Pancreas (tissue), 10 donors: ENCODE measurements at regions not wholly inside any gene's neighbourhood (a gene's known extent, or its start where the extent isn't known, plus 50 kb on each side); places are given as distances from the start of the nearest gene placed in this dataset.
A peak's percentile ranks its signal among the peaks of the same experiment; 100 is the strongest.

Source experiments
- ATAC-seq, 4 donors: fragments of 200-7000 bp; cut with Tn5 transposase; one replicate each; pipeline versions ENCODE4 v1.8.0 to v1.9.1; 2020; ENCODE audit warnings: mild to moderate bottlenecking in 4 of 4, moderate library complexity in 4 of 4
- DNase-seq, 6 donors: peaks; one replicate each; pipeline ENCODE4 v3.0.0-alpha.2; 2020
- FAIRE-seq: peaks from 2 replicates; lab custom pipeline; 2012; peaks lifted over from hg19 to GRCh38; lab: Jason Lieb, UNC
- H3K27ac ChIP-seq, 4 donors: fragments of 200-600 bp; sonication (generic); 1 replicate in 3 of 4; 2 replicates in 1 of 4; pipeline versions ENCODE4 v1.5.0 to v1.8.0; 2020
- H3K27me3 ChIP-seq, 4 donors: fragments of 200-600 bp; one replicate each; pipeline ENCODE4 v1.8.0; 2021
- H3K36me3 ChIP-seq, 3 donors: fragments of 200-600 bp; sonication (generic) in 1 of 3; one replicate each; pipeline versions ENCODE4 v1.5.0 to v1.8.0; 2020 to 2021
- H3K4me1 ChIP-seq, 3 donors: fragments of 200-600 bp; one replicate each; pipeline ENCODE4 v1.8.0; 2021
- H3K4me3 ChIP-seq, 4 donors: fragments of 200-600 bp; sonication (generic) in 2 of 4; one replicate each; pipeline versions ENCODE4 v1.5.0 to v1.8.0; 2020 to 2021
- H3K9me3 ChIP-seq, 4 donors: fragments of 200-600 bp; one replicate each; pipeline ENCODE4 v1.8.0; 2021
- CTCF ChIP-seq, 4 donors: fragments of 200-600 bp; sonication (generic) in 3 of 4; IDR thresholded peaks; one replicate each; pipeline versions ENCODE4 v1.5.0 to v1.8.0; 2021; ENCODE audit warnings: antibody characterized with exemption in 4 of 4
- WGBS, 2 donors: extraction: QIAGEN DNeasy Blood & Tissue Kit; methylation state at CpG; one replicate each; pipeline ENCODE4 v1.1.7; 2013; 5-methylcytosine and 5-hydroxymethylcytosine counted together
- intact Hi-C, 3 donors: fragments of 100-400 bp; cut with DNase I; formaldehyde crosslinking; loops; one replicate each; pipeline versions ENCODE4 v1.11.1 to v1.14.2; 2022
- donor health status: healthy with polysubstance abuse.
- donor health status: DM: no; HTN: no; CAD: no; lungs with moderate emphysema.
- donor health status: DM: no; HTN: no; CAD: no.
- donor health status: control.
- donor health status: control.
- donor health status: Bipolar disorder and iron deficiency.
- donor health status: DM: yes; HTN: yes; CAD: no.
- donor health status: DM: no; HTN: no; CAD: no.
- donor health status: DM: no; HTN: no; CAD: no.
- donor health status: DM: yes; HTN: yes; CAD: no.

GRCh38 chr9:95715868-95716435, 159.5 kb upstream of the ERCC6L2 start:
- intact Hi-C loops = loop anchor here in 1 of 3 donors (10.0 kb wide), 1 partner anchor 489 kb away; no protein-coding TSS in a partner anchor
- Histone ChIP-seq H3K4me3 (no peak overlapping the region), H3K9me3 (no peaks in the 10 kb centered on the region), H3K27ac (no peak overlapping the region), H3K36me3 (no peaks in the 10 kb centered on the region), H3K27me3 (no peaks in the 10 kb centered on the region), H3K4me1 (no peaks in the 10 kb centered on the region)
- DNase-seq = no peak
- WGBS, 2 donors = 62% methylated on average over 3 of the region's 3 CpGs
- FAIRE-seq = no peak
- ATAC-seq = no peak
- no peak for TF ChIP-seq CTCF (IDR thresholded peaks at IDR 0.05)

- no peaks in the 10 kb centered on the region for H3K4me1 ChIP-seq
- no peaks in the 10 kb centered on the region for H3K9me3 ChIP-seq
- intact Hi-C loops = loop anchor here in 1 of 3 donors (10.0 kb wide), 1 partner anchor 494 kb away; no protein-coding TSS in a partner anchor
- no peaks in the 10 kb centered on the region for H3K36me3 ChIP-seq
- 84% methylated on average over 8 of the region's 8 CpGs for WGBS, 2 donors
- no peak for ATAC-seq
- H3K27me3 ChIP-seq = no peaks in the 10 kb centered on the region
- no peak overlapping the region for H3K4me3 ChIP-seq
- FAIRE-seq = no peak
- TF ChIP-seq CTCF (IDR thresholded peaks at IDR 0.05) = no peak
- no peak overlapping the region for H3K27ac ChIP-seq
- DNase-seq = no peak
Observed at GRCh38 chr9:95710446-95710845, 165.0 kb upstream of the ERCC6L2 start.

GRCh38 chr9:95696701-95697100, 178.8 kb upstream of the ERCC6L2 start:
- DNase-seq = no peak
- TF ChIP-seq CTCF (IDR thresholded peaks at IDR 0.05) = no peak

GRCh38 chr9:95691435-95691834, 174.7 kb upstream of the PTCH1 start:
- intact Hi-C loops = no loop called here
- no peak for FAIRE-seq
- no peak overlapping the region for H3K27ac ChIP-seq
- no peaks in the 10 kb centered on the region for H3K36me3 ChIP-seq
- no peak for DNase-seq
- no peaks in the 10 kb centered on the region for H3K9me3 ChIP-seq
- 67 to 74% methylated on average over 4 of the region's 4 CpGs for WGBS, 2 donors
- ATAC-seq = no peak
- no peaks in the 10 kb centered on the region for H3K27me3 ChIP-seq
- TF ChIP-seq CTCF (IDR thresholded peaks at IDR 0.05) = no peak
- no peak overlapping the region for H3K4me3 ChIP-seq
- no peaks in the 10 kb centered on the region for H3K4me1 ChIP-seq

More at GRCh38 chr9:95696701-95697100, 178.8 kb upstream of the ERCC6L2 start:
- peak in 3 of 4 donors; percentile 57 to 81 (median 70) for ATAC-seq
- Histone ChIP-seq H3K4me1 (no peaks in the 10 kb centered on the region), H3K27ac (no peak overlapping the region), H3K4me3 (no peak overlapping the region), H3K9me3 (no peaks in the 10 kb centered on the region), H3K27me3 (no peaks in the 10 kb centered on the region), H3K36me3 (no peaks in the 10 kb centered on the region)
- intact Hi-C loops = no loop called here
- FAIRE-seq = no peak
- 27 to 31% methylated on average over 1 of the region's 1 CpG for WGBS, 2 donors

GRCh38 chr9:95689669-95690068, 172.9 kb upstream of the PTCH1 start:
- Histone ChIP-seq H3K36me3 (no peaks in the 10 kb centered on the region), H3K27ac (no peak overlapping the region), H3K27me3 (no peaks in the 10 kb centered on the region), H3K4me1 (no peaks in the 10 kb centered on the region), H3K4me3 (no peak overlapping the region), H3K9me3 (no peaks in the 10 kb centered on the region)
- DNase-seq = no peak
- no peak for ATAC-seq
- FAIRE-seq = no peak
- intact Hi-C loops = no loop called here
- WGBS, 2 donors = 78 to 87% methylated on average over 2 of the region's 2 CpGs
- TF ChIP-seq CTCF (IDR thresholded peaks at IDR 0.05) = no peak
